ENCODE measurements at regions not wholly inside any gene's neighbourhood (a gene's known extent, or its start where the extent isn't known, plus 50 kb on each side); places are given as distances from the start of the nearest gene placed in this dataset.
"Not testable (repeated sequence)": the region's sequence is repeated elsewhere in the genome, so short reads cannot be mapped to it uniquely, and the experiment has no call there.

DNA sequence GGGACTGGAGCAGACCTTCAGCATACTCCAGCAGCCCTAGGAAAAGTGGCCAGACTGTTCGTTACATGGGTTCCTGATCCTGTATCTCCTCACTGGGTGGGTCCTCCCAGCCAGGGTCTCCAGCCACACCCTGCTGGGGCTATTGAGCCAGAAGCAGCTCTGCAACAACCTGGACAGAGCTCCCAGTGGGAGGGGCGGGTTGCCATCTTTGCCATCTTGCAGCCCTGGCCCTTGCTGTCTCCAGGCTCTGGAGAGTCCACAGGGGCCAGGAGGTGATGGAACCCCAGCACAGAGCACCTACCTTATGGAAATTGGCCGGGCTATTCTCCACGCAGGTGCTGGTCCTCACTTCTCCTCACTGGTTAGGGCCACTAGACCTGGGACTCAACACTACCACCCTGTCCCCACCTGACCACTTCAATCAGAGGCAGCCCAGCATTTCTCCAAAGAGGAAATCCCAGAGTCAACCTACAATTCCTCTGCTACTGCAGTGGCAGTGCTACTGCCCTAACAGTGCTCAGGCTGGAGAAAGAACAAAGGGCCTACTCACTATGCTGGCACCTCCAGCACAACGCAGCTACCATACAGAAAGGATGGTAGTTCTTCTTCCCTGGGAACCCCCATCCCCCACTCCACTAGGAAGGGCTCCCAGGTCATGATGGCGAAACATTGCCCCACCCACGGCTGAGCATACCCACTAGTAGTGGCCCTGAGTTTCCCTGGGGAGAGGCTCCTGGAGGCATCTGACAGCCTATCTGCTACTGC lies 290.2 kb upstream of the NCAM1 start:
- Histone ChIP-seq H3K4me1 (no peaks in the 10 kb centered on the region), H2AFZ (no peak overlapping the region), H3K79me2 (no peaks in the 10 kb centered on the region), H3K9me3 (ENCODE audit: control insufficient read depth, low read length) (no peaks in the 10 kb centered on the region), H3K27me3 (ENCODE audit: control insufficient read depth, insufficient read depth, low read length) (no peaks in the 10 kb centered on the region), H3K27ac (no peak overlapping the region), H3K4me3 (ENCODE audit: low read depth, low read length) (no peak overlapping the region), H3K9ac (no peak overlapping the region), H3K36me3 (ENCODE audit: control insufficient read depth, insufficient read depth, low read length) (no peaks in the 10 kb centered on the region), H3K4me2 (ENCODE audit: low read length) (no peak overlapping the region)
- TF ChIP-seq, protein P1, sequence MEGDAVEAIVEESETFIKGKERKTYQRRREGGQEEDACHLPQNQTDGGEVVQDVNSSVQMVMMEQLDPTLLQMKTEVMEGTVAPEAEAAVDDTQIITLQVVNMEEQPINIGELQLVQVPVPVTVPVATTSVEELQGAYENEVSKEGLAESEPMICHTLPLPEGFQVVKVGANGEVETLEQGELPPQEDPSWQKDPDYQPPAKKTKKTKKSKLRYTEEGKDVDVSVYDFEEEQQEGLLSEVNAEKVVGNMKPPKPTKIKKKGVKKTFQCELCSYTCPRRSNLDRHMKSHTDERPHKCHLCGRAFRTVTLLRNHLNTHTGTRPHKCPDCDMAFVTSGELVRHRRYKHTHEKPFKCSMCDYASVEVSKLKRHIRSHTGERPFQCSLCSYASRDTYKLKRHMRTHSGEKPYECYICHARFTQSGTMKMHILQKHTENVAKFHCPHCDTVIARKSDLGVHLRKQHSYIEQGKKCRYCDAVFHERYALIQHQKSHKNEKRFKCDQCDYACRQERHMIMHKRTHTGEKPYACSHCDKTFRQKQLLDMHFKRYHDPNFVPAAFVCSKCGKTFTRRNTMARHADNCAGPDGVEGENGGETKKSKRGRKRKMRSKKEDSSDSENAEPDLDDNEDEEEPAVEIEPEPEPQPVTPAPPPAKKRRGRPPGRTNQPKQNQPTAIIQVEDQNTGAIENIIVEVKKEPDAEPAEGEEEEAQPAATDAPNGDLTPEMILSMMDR (IDR thresholded peaks at IDR 0.05) = no peak

GRCh38 chr11:112673401-112673800 lies 287.8 kb upstream of the NCAM1 start:
- H3K9ac ChIP-seq; H3K27ac ChIP-seq; H3K27me3 ChIP-seq (ENCODE audit: control insufficient read depth, insufficient read depth, low read length); H3K79me2 ChIP-seq; H3K36me3 ChIP-seq (ENCODE audit: control insufficient read depth, insufficient read depth, low read length); H2AFZ ChIP-seq; H3K4me2 ChIP-seq (ENCODE audit: low read length); H3K9me3 ChIP-seq (ENCODE audit: control insufficient read depth, low read length); H3K4me3 ChIP-seq (ENCODE audit: low read depth, low read length); H3K4me1 ChIP-seq: not testable (repeated sequence)

DNA sequence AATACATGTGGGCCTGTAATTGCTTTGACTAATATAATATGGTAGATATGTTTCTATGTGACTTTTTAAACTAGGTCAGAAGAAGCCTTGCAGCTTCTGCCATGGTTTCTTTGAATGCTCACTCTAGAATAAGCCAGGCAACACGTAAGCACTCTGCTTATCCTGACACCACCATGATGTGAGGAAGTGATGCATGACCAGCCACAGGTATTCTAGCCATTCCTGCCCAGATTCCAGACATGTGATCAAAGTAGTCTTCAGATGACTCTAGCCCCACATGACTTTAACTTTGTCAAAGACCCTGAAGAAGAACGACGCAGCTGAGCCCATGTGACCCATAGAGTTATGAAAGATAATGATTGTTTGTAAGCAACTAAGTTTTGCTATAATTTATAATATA lies 276.1 kb upstream of the NCAM1 start:
- no peaks in the 10 kb centered on the region for H3K36me3 ChIP-seq (ENCODE audit: control insufficient read depth, insufficient read depth, low read length)
- no peak overlapping the region for H3K4me3 ChIP-seq (ENCODE audit: low read depth, low read length)
- no peak overlapping the region for H3K27ac ChIP-seq
- H3K79me2 ChIP-seq = no peaks in the 10 kb centered on the region
- H3K27me3 ChIP-seq (ENCODE audit: control insufficient read depth, insufficient read depth, low read length) = no peaks in the 10 kb centered on the region
- H3K4me2 ChIP-seq (ENCODE audit: low read length) = no peak overlapping the region
- no peaks in the 10 kb centered on the region for H3K4me1 ChIP-seq
- no peaks in the 10 kb centered on the region for H3K9me3 ChIP-seq (ENCODE audit: control insufficient read depth, low read length)
- no peak overlapping the region for H2AFZ ChIP-seq
- no peak overlapping the region for H3K9ac ChIP-seq
- TF ChIP-seq, protein P1 (IDR thresholded peaks at IDR 0.05) = no peak

GRCh38 chr11:112689851-112690250 lies 271.4 kb upstream of the NCAM1 start:
- Histone ChIP-seq H3K27me3 (ENCODE audit: control insufficient read depth, insufficient read depth, low read length) (no peaks in the 10 kb centered on the region), H3K9me3 (ENCODE audit: control insufficient read depth, low read length) (no peaks in the 10 kb centered on the region), H3K9ac (no peak overlapping the region), H3K27ac (no peak overlapping the region), H2AFZ (no peak overlapping the region), H3K4me3 (ENCODE audit: low read depth, low read length) (no peak overlapping the region), H3K4me2 (ENCODE audit: low read length) (no peak overlapping the region), H3K79me2 (no peaks in the 10 kb centered on the region), H3K4me1 (no peaks in the 10 kb centered on the region), H3K36me3 (ENCODE audit: control insufficient read depth, insufficient read depth, low read length) (no peaks in the 10 kb centered on the region)
- TF ChIP-seq, protein P1 (IDR thresholded peaks at IDR 0.05) = no peak

DNA sequence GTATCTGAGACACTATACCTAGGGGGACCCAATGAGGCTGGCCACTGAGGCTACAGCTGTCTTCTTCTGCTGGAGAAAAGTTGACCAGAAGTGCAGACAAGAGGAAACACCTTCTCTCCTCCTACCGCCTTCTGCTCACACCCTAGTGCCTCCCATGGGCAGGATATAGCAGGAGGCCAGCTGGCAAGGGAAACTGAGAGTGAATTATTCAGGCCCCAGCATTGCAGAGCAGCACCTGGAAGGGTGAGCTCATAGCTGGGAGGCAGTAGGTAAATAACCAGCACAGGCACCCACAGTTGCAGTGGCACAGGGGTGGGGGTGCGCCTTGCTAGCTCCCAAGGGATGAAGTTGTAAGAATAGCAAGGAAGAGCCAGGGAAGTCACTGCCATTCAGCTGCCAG lies 267.4 kb upstream of the NCAM1 start:
- H3K9ac ChIP-seq = no peak overlapping the region
- H3K4me1 ChIP-seq = no peaks in the 10 kb centered on the region
- no peak overlapping the region for H3K27ac ChIP-seq
- no peaks in the 10 kb centered on the region for H3K9me3 ChIP-seq (ENCODE audit: control insufficient read depth, low read length)
- H2AFZ ChIP-seq = no peak overlapping the region
- H3K4me3 ChIP-seq (ENCODE audit: low read depth, low read length) = no peak overlapping the region
- H3K27me3 ChIP-seq (ENCODE audit: control insufficient read depth, insufficient read depth, low read length) = no peaks in the 10 kb centered on the region
- H3K4me2 ChIP-seq (ENCODE audit: low read length) = no peak overlapping the region
- no peaks in the 10 kb centered on the region for H3K36me3 ChIP-seq (ENCODE audit: control insufficient read depth, insufficient read depth, low read length)
- TF ChIP-seq, protein P1 (IDR thresholded peaks at IDR 0.05) = no peak
- H3K79me2 ChIP-seq = no peaks in the 10 kb centered on the region
